ENCODE measurements at regions not wholly inside any gene's neighbourhood (a gene's known extent, or its start where the extent isn't known, plus 50 kb on each side); places are given as distances from the start of the nearest gene placed in this dataset.
"Not testable (repeated sequence)": the region's sequence is repeated elsewhere in the genome, so short reads cannot be mapped to it uniquely, and the experiment has no call there.

- DNase-seq, result no peak
Measured at GRCh38 chr12:18794000-18794399, 56.1 kb downstream of the CAPZA3 start.

GRCh38 chr12:18797604-18798003 lies 59.7 kb downstream of the CAPZA3 start:
- no peak for DNase-seq

GRCh38 chr12:18798535-18799361 lies 60.8 kb downstream of the CAPZA3 start:
- DNase-seq, result no peak

- DNase-seq, result no peak
Measured at GRCh38 chr12:18799561-18799960, 61.6 kb downstream of the CAPZA3 start.

- DNase-seq, result no peak
Measured at GRCh38 chr12:18805516-18806248, 67.8 kb downstream of the CAPZA3 start.

GRCh38 chr12:18807714-18808113 lies 69.8 kb downstream of the CAPZA3 start:
- DNase-seq, result no peak

GRCh38 chr12:18808221-18808620 lies 70.3 kb downstream of the CAPZA3 start:
- DNase-seq, result no peak

GRCh38 chr12:18810537-18811253 lies 72.8 kb downstream of the CAPZA3 start:
- DNase-seq, result no peak

GRCh38 chr12:18811273-18811672 lies 73.4 kb downstream of the CAPZA3 start:
- no peak for DNase-seq

- no peak for DNase-seq
Measured at GRCh38 chr12:18813753-18814152, 75.8 kb downstream of the CAPZA3 start.

GRCh38 chr12:18818579-18819268 lies 80.8 kb downstream of the CAPZA3 start:
- DNase-seq, result no peak

- no peak for DNase-seq
Measured at GRCh38 chr12:18819484-18819883, 81.6 kb downstream of the CAPZA3 start.

- DNase-seq, result no peak
Measured at GRCh38 chr12:18823461-18823860, 85.5 kb downstream of the CAPZA3 start.

GRCh38 chr12:18824287-18824686 lies 86.4 kb downstream of the CAPZA3 start:
- DNase-seq, result peak; percentile 2 to 38

GRCh38 chr12:18825138-18825537 lies 87.2 kb downstream of the CAPZA3 start:
- no peak for DNase-seq

GRCh38 chr12:18827913-18828312 lies 90.0 kb downstream of the CAPZA3 start:
- no peak for DNase-seq

- DNase-seq, result no peak
Measured at GRCh38 chr12:18828483-18828882, 90.6 kb downstream of the CAPZA3 start.

- no peak for DNase-seq
Measured at GRCh38 chr12:18828987-18829386, 91.1 kb downstream of the CAPZA3 start.

- not testable (repeated sequence) for DNase-seq
Measured at GRCh38 chr12:18832932-18833331, 95.0 kb downstream of the CAPZA3 start.

- no peak for DNase-seq
Measured at GRCh38 chr12:18837025-18837424, 99.1 kb downstream of the CAPZA3 start.

- no peak for DNase-seq
Measured at GRCh38 chr12:18837505-18837904, 99.6 kb downstream of the CAPZA3 start.

GRCh38 chr12:18840997-18841396 lies 103.1 kb downstream of the CAPZA3 start:
- DNase-seq, result not testable (repeated sequence)

- no peak for DNase-seq
Measured at GRCh38 chr12:18849080-18849479, 111.2 kb downstream of the CAPZA3 start.

Measured in NCI-H526 (cell line).